Stomach (tissue), 8 donors: ENCODE measurements at regions not wholly inside any gene's neighbourhood (a gene's known extent, or its start where the extent isn't known, plus 50 kb on each side); places are given as distances from the start of the nearest gene placed in this dataset.

Experiments
- DNase-seq, 2 donors: peaks; one replicate each; pipeline versions ENCODE4 v3.0.0 to v3.0.0-alpha.2; 2013 to 2019
- H3K27ac ChIP-seq, 5 donors: fragments of 200-600 bp in 4 of 5; sonication (generic) in 4 of 5; one replicate each; pipeline ENCODE4 v1.5.1; 2013 to 2019; ENCODE audit warnings: mild to moderate bottlenecking in 1 of 5, moderate library complexity in 1 of 5
- H3K27me3 ChIP-seq, 3 donors: fragments of 200-600 bp; sonication (generic); one replicate each; pipeline ENCODE4 v1.5.1; 2017 to 2019; ENCODE audit warnings: mixed run types in 1 of 3
- H3K36me3 ChIP-seq, 4 donors: fragments of 200-600 bp; sonication (generic); 1 replicate in 3 of 4; 2 replicates in 1 of 4; pipeline ENCODE4 v1.5.1; 2016 to 2019
- H3K4me1 ChIP-seq, 4 donors: fragments of 200-600 bp; sonication (generic); one replicate each; pipeline ENCODE4 v1.5.1; 2016 to 2019
- H3K4me3 ChIP-seq, 4 donors: fragments of 200-600 bp; sonication (generic) in 3 of 4; one replicate each; pipeline ENCODE4 v1.5.1; 2016 to 2019; ENCODE audit warnings: mild to moderate bottlenecking in 1 of 4
- H3K9me3 ChIP-seq, 4 donors: fragments of 200-600 bp; sonication (generic); one replicate each; pipeline ENCODE4 v1.5.1; 2016 to 2019
- EP300 ChIP-seq: sonication (generic); formaldehyde crosslinking; IDR thresholded peaks from one replicate; pipeline ENCODE4 v1.6.1; 2017; ENCODE audit warnings: antibody characterized with exemption
- POLR2A ChIP-seq, 4 donors: fragments of 450-650 bp; IDR thresholded peaks; one replicate each; pipeline ENCODE4 v1.6.1; 2016; ENCODE audit warnings: antibody characterized with exemption in 4 of 4, control low read depth in 2 of 4, mild to moderate bottlenecking in 1 of 4, moderate library complexity in 1 of 4
- POLR2AphosphoS5 ChIP-seq, 3 donors: sonication (generic); formaldehyde crosslinking; IDR thresholded peaks; one replicate each; pipeline ENCODE4 v1.6.1; 2016; ENCODE audit warnings: antibody characterized with exemption in 3 of 3
- WGBS, 5 donors: extraction: QIAGEN DNeasy Blood & Tissue Kit in 3 of 5; methylation state at CpG; one replicate each; pipeline versions ENCODE4 v1.1.5 to v1.1.7; 2013 to 2018; 5-methylcytosine and 5-hydroxymethylcytosine counted together
- intact Hi-C: fragments of 100-400 bp; cut with DNase I; formaldehyde crosslinking; loops from one replicate; pipeline ENCODE4 v1.15.1; 2023; ENCODE audit warnings: low total_unique reads
- TF ChIP-seq, protein P1 (sequence below), 7 experiments: fragments of 450-650 bp in 4 of 7; fragments of 200-600 bp in 3 of 7; sonication (generic) in 3 of 7; IDR thresholded peaks; one replicate each; pipeline ENCODE4 v1.5.1; 2016 to 2019; ENCODE audit warnings: antibody characterized with exemption in 7 of 7, control low read depth in 2 of 7, mild to moderate bottlenecking in 1 of 7
- donor health status: healthy with polysubstance abuse.
- donor health status: Bipolar disorder and iron deficiency.
- donor health status: healthy.

DNA sequence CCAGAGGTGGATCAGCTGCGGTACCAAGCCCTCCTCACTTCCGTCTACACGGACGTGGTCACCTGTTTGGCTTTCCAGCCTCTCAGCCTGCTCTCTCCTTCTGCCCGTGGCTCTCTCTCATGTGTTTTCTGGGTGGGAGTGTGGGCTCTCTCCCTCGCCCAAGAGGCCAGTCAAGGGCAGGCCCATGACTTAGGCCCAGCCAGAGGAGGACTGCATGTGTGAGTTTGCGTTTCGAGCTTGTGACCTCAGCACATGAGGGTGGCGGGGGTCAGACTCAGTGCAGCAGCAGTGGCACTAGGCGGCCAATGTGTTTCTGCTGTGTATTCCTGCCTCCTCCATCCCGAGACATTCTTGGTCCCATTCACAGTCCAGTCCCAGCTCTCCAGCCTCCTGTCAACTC lies 82.5 kb upstream of the SMIM23 start:
- Histone ChIP-seq H3K9me3 (no peaks in the 10 kb centered on the region), H3K4me3 (no peak overlapping the region), H3K27ac (no peak overlapping the region), H3K36me3 (no peaks in the 10 kb centered on the region), H3K27me3 (peaks cover 0 to 8% (median 0%) of the 10 kb centered on the region in 3 donors), H3K4me1 (no peaks in the 10 kb centered on the region)
- no peak for DNase-seq
- 89 to 93% (median 92%) methylated on average over 11 of the region's 11 CpGs for whole genome bisulfite sequencing, 5 donors
- intact Hi-C loops, result no loop called here
- TF ChIP-seq EP300 (no peak), POLR2AphosphoS5 (IDR thresholded peaks at IDR 0.05) (no peak), POLR2A (IDR thresholded peaks at IDR 0.05) (no peak)
- TF ChIP-seq, protein P1, sequence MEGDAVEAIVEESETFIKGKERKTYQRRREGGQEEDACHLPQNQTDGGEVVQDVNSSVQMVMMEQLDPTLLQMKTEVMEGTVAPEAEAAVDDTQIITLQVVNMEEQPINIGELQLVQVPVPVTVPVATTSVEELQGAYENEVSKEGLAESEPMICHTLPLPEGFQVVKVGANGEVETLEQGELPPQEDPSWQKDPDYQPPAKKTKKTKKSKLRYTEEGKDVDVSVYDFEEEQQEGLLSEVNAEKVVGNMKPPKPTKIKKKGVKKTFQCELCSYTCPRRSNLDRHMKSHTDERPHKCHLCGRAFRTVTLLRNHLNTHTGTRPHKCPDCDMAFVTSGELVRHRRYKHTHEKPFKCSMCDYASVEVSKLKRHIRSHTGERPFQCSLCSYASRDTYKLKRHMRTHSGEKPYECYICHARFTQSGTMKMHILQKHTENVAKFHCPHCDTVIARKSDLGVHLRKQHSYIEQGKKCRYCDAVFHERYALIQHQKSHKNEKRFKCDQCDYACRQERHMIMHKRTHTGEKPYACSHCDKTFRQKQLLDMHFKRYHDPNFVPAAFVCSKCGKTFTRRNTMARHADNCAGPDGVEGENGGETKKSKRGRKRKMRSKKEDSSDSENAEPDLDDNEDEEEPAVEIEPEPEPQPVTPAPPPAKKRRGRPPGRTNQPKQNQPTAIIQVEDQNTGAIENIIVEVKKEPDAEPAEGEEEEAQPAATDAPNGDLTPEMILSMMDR (IDR thresholded peaks at IDR 0.05), result no peak

DNA sequence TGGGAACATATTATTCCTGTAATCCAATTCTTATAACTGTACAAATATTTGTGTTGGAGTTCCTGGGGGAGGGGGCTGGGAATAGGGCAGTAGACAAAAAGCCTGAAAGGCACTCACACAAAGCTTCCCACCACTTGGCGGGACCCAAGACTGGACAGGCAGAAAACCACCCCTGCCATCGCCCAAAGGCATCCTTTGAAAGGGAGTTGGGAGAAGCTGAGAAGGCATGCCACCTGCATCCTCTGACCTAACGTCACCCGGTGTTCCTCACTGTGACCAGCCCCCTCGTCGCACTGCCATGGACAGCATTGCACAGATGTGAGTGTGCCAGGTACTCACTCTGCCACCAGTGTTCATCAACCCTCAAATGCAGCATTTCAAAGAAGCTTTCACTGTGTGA lies 80.6 kb upstream of the SMIM23 start:
- Histone ChIP-seq H3K27me3 (peaks cover 0 to 8% (median 0%) of the 10 kb centered on the region in 3 donors), H3K4me3 (no peak overlapping the region), H3K36me3 (no peaks in the 10 kb centered on the region), H3K27ac (no peak overlapping the region), H3K4me1 (no peaks in the 10 kb centered on the region), H3K9me3 (no peaks in the 10 kb centered on the region)
- DNase-seq, result no peak
- 80 to 92% (median 86%) methylated on average over 5 to 6 of the region's 6 CpGs for WGBS, 5 donors
- no peak for TF ChIP-seq POLR2A (IDR thresholded peaks at IDR 0.05)
- no peak for TF ChIP-seq POLR2AphosphoS5 (IDR thresholded peaks at IDR 0.05)
- TF ChIP-seq, protein P1 (IDR thresholded peaks at IDR 0.05), result no peak
- no peak for TF ChIP-seq EP300
- intact Hi-C loops, result no loop called here

DNA sequence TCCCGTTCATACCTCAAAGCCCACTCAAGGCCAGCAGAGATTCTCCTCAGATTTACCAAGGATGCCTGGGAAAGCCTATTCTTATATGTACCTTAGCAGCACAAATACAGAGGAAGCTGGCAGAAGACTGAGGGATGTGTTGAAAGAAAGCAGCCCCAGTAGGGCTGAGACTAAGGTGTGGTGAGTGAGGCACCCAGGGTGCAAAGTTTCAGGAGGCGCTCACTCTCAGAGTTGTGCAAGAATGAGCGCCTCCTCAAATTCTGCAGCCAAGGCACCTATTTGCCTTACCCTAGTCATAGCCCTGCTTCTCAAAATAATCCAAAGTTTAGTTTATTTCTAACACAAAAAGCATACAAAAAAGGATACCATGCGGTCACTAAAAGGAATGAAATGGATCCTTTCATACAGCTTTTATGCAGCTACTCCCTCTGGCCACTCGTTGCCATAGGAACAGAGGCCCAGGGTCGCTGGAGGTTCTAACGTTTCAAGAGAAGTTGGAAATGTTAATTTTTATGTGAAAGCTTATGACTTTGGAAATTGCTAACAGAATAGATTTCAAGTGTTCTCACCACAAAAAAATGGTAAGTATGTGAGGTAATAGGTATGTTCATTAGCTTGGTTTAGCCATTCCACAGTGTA lies 79.7 kb upstream of the SMIM23 start:
- WGBS, 5 donors, result 80 to 86% (median 85%) methylated on average over 7 of the region's 7 CpGs
- Histone ChIP-seq H3K27ac (no peak overlapping the region), H3K9me3 (no peaks in the 10 kb centered on the region), H3K36me3 (no peaks in the 10 kb centered on the region), H3K27me3 (peaks cover 0 to 8% (median 0%) of the 10 kb centered on the region in 3 donors), H3K4me3 (no peak overlapping the region), H3K4me1 (no peaks in the 10 kb centered on the region)
- intact Hi-C loops, result no loop called here
- DNase-seq, result no peak
- no peak for TF ChIP-seq POLR2AphosphoS5 (IDR thresholded peaks at IDR 0.05)
- no peak for TF ChIP-seq EP300
- no peak for TF ChIP-seq POLR2A (IDR thresholded peaks at IDR 0.05)
- TF ChIP-seq, protein P1 (IDR thresholded peaks at IDR 0.05), result no peak

GRCh38 chr5:171706736-171707441 lies 78.7 kb upstream of the SMIM23 start:
- Histone ChIP-seq H3K9me3 (no peaks in the 10 kb centered on the region), H3K27ac (no peak overlapping the region), H3K27me3 (peaks cover 0 to 8% (median 0%) of the 10 kb centered on the region in 3 donors), H3K4me1 (no peaks in the 10 kb centered on the region), H3K4me3 (no peak overlapping the region), H3K36me3 (no peaks in the 10 kb centered on the region)
- intact Hi-C loops, result no loop called here
- TF ChIP-seq EP300 (no peak), POLR2AphosphoS5 (IDR thresholded peaks at IDR 0.05) (no peak), POLR2A (IDR thresholded peaks at IDR 0.05) (no peak)
- TF ChIP-seq, protein P1 (IDR thresholded peaks at IDR 0.05), result no peak
- 84 to 98% (median 89%) methylated on average over 2 of the region's 2 CpGs for WGBS, 5 donors
- DNase-seq, result no peak
